ENCODE measurements at regions not wholly inside any gene's neighbourhood (a gene's known extent, or its start where the extent isn't known, plus 50 kb on each side); places are given as distances from the start of the nearest gene placed in this dataset.

DNA sequence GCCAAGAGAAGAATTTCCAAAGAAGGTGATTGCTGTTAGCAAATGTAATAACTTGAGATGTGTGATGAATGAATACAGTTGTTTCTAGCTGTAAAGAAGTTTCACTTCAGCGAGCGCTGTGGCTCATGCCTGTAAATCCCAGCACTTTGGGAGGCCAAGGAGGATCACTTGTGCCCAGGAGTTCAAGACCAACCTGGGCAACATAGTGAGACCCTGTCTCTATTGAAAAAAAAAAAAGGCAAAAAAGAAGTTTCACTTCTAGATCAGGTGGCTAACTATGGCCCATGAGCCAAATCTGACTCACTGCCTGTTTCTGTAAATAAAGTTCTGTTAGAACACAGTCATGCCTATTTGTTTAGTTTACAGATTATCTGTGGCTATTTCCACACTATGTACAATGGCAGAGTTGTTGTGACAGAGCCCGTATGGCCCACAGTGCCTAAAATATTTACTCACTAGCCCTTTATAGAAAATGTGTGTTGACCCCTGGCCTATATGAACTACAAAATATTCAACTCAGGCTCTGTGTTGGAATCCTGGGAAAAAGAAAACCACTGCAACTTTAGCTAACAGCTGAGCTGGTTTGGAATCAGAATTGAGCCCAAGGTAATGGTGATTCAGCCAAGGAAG, 54.1 kb upstream of the PRPS1 start:
- H3K9me3 ChIP-seq = no peaks in the 10 kb centered on the region
- peak overlapping the region; percentile 42 for H3K4me2 ChIP-seq
- peak; percentile 15 to 50 for DNase-seq (ENCODE audit: low read depth in 1 of 2, low spot score in 1 of 2)
- TF ChIP-seq RARB (CRISPR knock-in tag; IDR thresholded peaks at IDR 0.05) (no peak), PHF8 (IDR thresholded peaks at IDR 0.05; ENCODE audit: borderline replicate concordance, low read depth) (no peak), RFX5 (IDR thresholded peaks at IDR 0.05) (no peak), GATA3 (IDR thresholded peaks at IDR 0.05; ENCODE audit: borderline replicate concordance) (peak; percentile 55; the same call in 1 of the 2 replicates), MYC (IDR thresholded peaks at IDR 0.05; ENCODE audit: borderline replicate concordance, low read length) (no peak), JUN (IDR thresholded peaks at IDR 0.05) (0 out of 5 replicates have a peak, but pooled peaks of 1 of the 2 experiments have one; percentile 38), HOXB5 (CRISPR knock-in tag; IDR thresholded peaks at IDR 0.05) (no peak), CEBPB (IDR thresholded peaks at IDR 0.05) (peak; percentile 52 to 76; a peak in 3 of 4 replicates), RCOR1 (IDR thresholded peaks at IDR 0.05; ENCODE audit: low read depth, low read length) (no peak), ZSCAN20 (CRISPR knock-in tag; IDR thresholded peaks at IDR 0.05) (no peak), CHD4 (IDR thresholded peaks at IDR 0.05; ENCODE audit: borderline replicate concordance) (no peak), KDM5A (IDR thresholded peaks at IDR 0.05) (no peak), TFCP2L1 (CRISPR knock-in tag; IDR thresholded peaks at IDR 0.05) (no peak), HOXB13 (CRISPR knock-in tag; IDR thresholded peaks at IDR 0.05; ENCODE audit: low read depth) (no peak), JUNB (IDR thresholded peaks at IDR 0.05) (peak; percentile 77), FOSL2 (IDR thresholded peaks at IDR 0.05) (peak; percentile 66), FOSL2 (CRISPR knock-in tag; IDR thresholded peaks at IDR 0.05) (peak; percentile 83)
- TF ChIP-seq, protein P1, sequence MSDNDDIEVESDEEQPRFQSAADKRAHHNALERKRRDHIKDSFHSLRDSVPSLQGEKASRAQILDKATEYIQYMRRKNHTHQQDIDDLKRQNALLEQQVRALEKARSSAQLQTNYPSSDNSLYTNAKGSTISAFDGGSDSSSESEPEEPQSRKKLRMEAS (IDR thresholded peaks at IDR 0.05) = no peak; the same call in 1 of the 2 replicates
- TF ChIP-seq, protein P2, sequence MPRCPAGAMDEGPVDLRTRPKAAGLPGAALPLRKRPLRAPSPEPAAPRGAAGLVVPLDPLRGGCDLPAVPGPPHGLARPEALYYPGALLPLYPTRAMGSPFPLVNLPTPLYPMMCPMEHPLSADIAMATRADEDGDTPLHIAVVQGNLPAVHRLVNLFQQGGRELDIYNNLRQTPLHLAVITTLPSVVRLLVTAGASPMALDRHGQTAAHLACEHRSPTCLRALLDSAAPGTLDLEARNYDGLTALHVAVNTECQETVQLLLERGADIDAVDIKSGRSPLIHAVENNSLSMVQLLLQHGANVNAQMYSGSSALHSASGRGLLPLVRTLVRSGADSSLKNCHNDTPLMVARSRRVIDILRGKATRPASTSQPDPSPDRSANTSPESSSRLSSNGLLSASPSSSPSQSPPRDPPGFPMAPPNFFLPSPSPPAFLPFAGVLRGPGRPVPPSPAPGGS (IDR thresholded peaks at IDR 0.05) = no peak
- TF ChIP-seq, protein P3, sequence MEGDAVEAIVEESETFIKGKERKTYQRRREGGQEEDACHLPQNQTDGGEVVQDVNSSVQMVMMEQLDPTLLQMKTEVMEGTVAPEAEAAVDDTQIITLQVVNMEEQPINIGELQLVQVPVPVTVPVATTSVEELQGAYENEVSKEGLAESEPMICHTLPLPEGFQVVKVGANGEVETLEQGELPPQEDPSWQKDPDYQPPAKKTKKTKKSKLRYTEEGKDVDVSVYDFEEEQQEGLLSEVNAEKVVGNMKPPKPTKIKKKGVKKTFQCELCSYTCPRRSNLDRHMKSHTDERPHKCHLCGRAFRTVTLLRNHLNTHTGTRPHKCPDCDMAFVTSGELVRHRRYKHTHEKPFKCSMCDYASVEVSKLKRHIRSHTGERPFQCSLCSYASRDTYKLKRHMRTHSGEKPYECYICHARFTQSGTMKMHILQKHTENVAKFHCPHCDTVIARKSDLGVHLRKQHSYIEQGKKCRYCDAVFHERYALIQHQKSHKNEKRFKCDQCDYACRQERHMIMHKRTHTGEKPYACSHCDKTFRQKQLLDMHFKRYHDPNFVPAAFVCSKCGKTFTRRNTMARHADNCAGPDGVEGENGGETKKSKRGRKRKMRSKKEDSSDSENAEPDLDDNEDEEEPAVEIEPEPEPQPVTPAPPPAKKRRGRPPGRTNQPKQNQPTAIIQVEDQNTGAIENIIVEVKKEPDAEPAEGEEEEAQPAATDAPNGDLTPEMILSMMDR (IDR thresholded peaks at IDR 0.05) = no peak
- no peak overlapping the region for H3K4me3 ChIP-seq
- POLR2A ChIA-PET = interaction anchor here (0.6 kb wide), 1 partner anchor 38 kb away, joined by 5 read pairs; no protein-coding TSS in a partner anchor
- peak overlapping the region; percentile 34 to 66; a peak in 4 of 6 replicates for H3K27ac ChIP-seq
- FAIRE-seq = peak; percentile 13
- peak; percentile 75 to 77; a peak in 5 of 6 replicates for ATAC-seq
- peaks cover 21% of the 10 kb centered on the region for H3K4me1 ChIP-seq
- 42% methylated on average over 3 of the region's 3 CpGs for WGBS (ENCODE audit: missing lambda C conversion rate)
- CTCF ChIA-PET = interaction anchor here (1.3 kb wide), 1 partner anchor 11 kb away, joined by 3 read pairs; no protein-coding TSS in a partner anchor

DNA sequence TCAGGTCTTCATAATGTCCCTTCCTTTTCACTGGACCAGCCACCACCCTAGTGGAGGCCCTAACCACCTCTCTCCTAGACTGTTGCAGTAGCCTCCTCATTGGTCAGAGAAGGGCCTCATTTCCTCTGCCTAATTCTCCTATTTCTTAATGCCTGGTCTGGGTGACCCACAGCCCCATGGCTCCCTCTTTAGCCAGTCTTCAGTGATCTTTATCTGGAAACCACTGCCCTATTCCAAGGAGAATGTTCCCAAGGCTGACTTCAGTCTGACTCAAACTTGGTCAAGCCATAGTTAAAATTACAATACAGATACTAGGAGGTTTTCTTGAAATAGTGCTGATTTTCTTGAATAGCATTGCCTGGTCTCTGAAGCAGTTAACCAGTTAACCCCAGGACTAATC, 53.6 kb upstream of the PRPS1 start:
- ATAC-seq (peak; percentile 7 to 11; a peak in 3 of 6 replicates), DNase-seq (ENCODE audit: low read depth in 1 of 2, low spot score in 1 of 2) (no peak), FAIRE-seq (no peak)
- Histone ChIP-seq H3K9me3 (no peaks in the 10 kb centered on the region), H3K4me3 (no peak overlapping the region), H3K4me2 (peak overlapping the region; percentile 42), H3K4me1 (peaks cover 21% of the 10 kb centered on the region), H3K27ac (peak overlapping the region; percentile 19 to 66; a peak in 3 of 6 replicates)
- ChIA-PET POLR2A (no interaction called here), CTCF (interaction anchor here (1.3 kb wide), 1 partner anchor 11 kb away, joined by 3 read pairs; no protein-coding TSS in a partner anchor)
- no peak for TF ChIP-seq ZC3H11A (IDR thresholded peaks at IDR 0.05)
- no peak for TF ChIP-seq ZSCAN20 (CRISPR knock-in tag; IDR thresholded peaks at IDR 0.05)
- no peak for TF ChIP-seq FOXS1 (CRISPR knock-in tag; IDR thresholded peaks at IDR 0.05)
- TF ChIP-seq, protein P4, sequence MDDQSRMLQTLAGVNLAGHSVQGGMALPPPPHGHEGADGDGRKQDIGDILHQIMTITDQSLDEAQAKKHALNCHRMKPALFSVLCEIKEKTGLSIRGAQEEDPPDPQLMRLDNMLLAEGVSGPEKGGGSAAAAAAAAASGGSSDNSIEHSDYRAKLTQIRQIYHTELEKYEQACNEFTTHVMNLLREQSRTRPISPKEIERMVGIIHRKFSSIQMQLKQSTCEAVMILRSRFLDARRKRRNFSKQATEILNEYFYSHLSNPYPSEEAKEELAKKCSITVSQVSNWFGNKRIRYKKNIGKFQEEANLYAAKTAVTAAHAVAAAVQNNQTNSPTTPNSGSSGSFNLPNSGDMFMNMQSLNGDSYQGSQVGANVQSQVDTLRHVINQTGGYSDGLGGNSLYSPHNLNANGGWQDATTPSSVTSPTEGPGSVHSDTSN (IDR thresholded peaks at IDR 0.05) = no peak
- TF ChIP-seq HOXB5 (CRISPR knock-in tag; IDR thresholded peaks at IDR 0.05) = no peak
- TF ChIP-seq, protein P5, sequence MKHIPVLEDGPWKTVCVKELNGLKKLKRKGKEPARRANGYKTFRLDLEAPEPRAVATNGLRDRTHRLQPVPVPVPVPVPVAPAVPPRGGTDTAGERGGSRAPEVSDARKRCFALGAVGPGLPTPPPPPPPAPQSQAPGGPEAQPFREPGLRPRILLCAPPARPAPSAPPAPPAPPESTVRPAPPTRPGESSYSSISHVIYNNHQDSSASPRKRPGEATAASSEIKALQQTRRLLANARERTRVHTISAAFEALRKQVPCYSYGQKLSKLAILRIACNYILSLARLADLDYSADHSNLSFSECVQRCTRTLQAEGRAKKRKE (CRISPR knock-in tag; IDR thresholded peaks at IDR 0.05; ENCODE audit: low read depth) = no peak
- no peak for TF ChIP-seq CBX2 (IDR thresholded peaks at IDR 0.05; ENCODE audit: borderline replicate concordance, low read depth)
- TF ChIP-seq, protein P6, sequence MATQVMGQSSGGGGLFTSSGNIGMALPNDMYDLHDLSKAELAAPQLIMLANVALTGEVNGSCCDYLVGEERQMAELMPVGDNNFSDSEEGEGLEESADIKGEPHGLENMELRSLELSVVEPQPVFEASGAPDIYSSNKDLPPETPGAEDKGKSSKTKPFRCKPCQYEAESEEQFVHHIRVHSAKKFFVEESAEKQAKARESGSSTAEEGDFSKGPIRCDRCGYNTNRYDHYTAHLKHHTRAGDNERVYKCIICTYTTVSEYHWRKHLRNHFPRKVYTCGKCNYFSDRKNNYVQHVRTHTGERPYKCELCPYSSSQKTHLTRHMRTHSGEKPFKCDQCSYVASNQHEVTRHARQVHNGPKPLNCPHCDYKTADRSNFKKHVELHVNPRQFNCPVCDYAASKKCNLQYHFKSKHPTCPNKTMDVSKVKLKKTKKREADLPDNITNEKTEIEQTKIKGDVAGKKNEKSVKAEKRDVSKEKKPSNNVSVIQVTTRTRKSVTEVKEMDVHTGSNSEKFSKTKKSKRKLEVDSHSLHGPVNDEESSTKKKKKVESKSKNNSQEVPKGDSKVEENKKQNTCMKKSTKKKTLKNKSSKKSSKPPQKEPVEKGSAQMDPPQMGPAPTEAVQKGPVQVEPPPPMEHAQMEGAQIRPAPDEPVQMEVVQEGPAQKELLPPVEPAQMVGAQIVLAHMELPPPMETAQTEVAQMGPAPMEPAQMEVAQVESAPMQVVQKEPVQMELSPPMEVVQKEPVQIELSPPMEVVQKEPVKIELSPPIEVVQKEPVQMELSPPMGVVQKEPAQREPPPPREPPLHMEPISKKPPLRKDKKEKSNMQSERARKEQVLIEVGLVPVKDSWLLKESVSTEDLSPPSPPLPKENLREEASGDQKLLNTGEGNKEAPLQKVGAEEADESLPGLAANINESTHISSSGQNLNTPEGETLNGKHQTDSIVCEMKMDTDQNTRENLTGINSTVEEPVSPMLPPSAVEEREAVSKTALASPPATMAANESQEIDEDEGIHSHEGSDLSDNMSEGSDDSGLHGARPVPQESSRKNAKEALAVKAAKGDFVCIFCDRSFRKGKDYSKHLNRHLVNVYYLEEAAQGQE (IDR thresholded peaks at IDR 0.05) = no peak
- TF ChIP-seq ZNF302 (CRISPR knock-in tag; IDR thresholded peaks at IDR 0.05) = no peak
- no peak for TF ChIP-seq JUNB (IDR thresholded peaks at IDR 0.05)
- TF ChIP-seq, protein P1 (IDR thresholded peaks at IDR 0.05) = no peak
- no peak for TF ChIP-seq TP53 (CRISPR knock-in tag; IDR thresholded peaks at IDR 0.05)
- no peak for TF ChIP-seq CBX8 (IDR thresholded peaks at IDR 0.05)
- no peak for TF ChIP-seq CEBPB (IDR thresholded peaks at IDR 0.05)
- no peak for TF ChIP-seq HOXB13 (CRISPR knock-in tag; IDR thresholded peaks at IDR 0.05; ENCODE audit: low read depth)

Data from A549 (cell line).